OCI-LY3 (cell line): ENCODE measurements at regions not wholly inside any gene's neighbourhood (a gene's known extent, or its start where the extent isn't known, plus 50 kb on each side); places are given as distances from the start of the nearest gene placed in this dataset.

Experiments
- CTCF ChIP-seq: fragments of 200-600, 300-600 bp; sonication (generic); IDR thresholded peaks from 2 replicates; pipeline ENCODE4 v1.5.1; 2014; ENCODE audit warnings: antibody characterized with exemption, low read length, low read depth
- EZH2phosphoT487 ChIP-seq: fragments of 200-600 bp; shearing (Covaris generic); IDR thresholded peaks from 2 replicates; pipeline ENCODE4 v1.6.1; 2018; ENCODE audit warnings: antibody characterized with exemption, mixed run types, low read depth

- TF ChIP-seq CTCF, result no peak
- no peak for TF ChIP-seq EZH2phosphoT487
Measured at GRCh38 chr6:115487331-115487730, 573.4 kb downstream of the FRK start.
